Skeletal muscle cell (primary cell): ENCODE measurements at regions not wholly inside any gene's neighbourhood (a gene's known extent, or its start where the extent isn't known, plus 50 kb on each side); places are given as distances from the start of the nearest gene placed in this dataset.

Experiments used
- DNase-seq: peaks from one replicate; pipeline ENCODE4 v3.0.0-alpha.2; 2010; ENCODE audit warnings: low read depth
- H3K4me3 ChIP-seq: 2 replicates; pipeline ENCODE4 v1.5.1; 2011; ENCODE audit warnings: low read depth, mild to moderate bottlenecking, control low read depth, low read length, moderate library complexity

- H3K4me3 ChIP-seq: no peak overlapping the region
Measured at GRCh38 chr11:95283146-95283545, 52.1 kb upstream of the SESN3 start.

GRCh38 chr11:95282291-95282751 lies 51.3 kb upstream of the SESN3 start:
- peak; percentile 79 for DNase-seq
- H3K4me3 ChIP-seq: no peak overlapping the region

More at GRCh38 chr11:95283146-95283545, 52.1 kb upstream of the SESN3 start:
- no peak for DNase-seq
